ENCODE measurements at regions not wholly inside any gene's neighbourhood (a gene's known extent, or its start where the extent isn't known, plus 50 kb on each side); places are given as distances from the start of the nearest gene placed in this dataset.

DNA sequence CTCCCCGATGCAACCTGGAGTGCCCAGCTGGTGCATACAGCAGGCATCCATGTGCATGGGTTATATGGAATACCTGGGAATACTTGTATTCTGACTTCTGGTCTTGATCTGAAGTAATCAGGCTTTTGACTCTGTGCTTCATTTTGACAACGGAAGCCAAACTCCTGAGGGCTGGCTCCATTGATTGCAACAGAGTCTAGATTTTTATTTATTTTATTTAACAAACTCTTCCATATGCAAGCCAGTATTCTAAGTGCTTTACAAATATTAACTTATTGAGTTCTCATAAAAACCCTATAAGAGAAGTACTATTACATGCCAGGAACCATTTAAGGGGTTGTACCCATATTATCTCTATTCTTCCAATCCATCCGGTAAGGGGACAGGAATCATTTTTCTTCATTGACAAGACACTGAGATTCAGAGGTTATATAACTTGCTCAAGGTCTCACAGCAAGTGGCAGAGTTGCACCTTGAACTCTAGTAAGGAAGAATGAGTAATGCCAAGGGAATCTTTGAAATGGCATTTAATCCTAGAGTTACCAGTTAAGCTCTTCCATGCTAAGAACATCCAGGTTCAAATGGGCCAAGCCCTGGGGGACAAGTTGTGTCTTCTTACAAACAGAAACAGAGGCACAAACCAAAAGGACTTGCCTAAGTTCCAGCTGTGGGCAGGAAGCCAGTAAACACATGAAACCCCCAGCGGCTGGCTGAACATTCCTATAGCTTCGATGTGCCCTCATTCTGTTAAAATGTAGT, 241.0 kb downstream of the WDR11 start:
- no peaks in the 10 kb centered on the region for H3K36me3 ChIP-seq (ENCODE audit: insufficient read depth, low read length)
- H3F3A ChIP-seq (ENCODE audit: low read depth), result no peaks in the 10 kb centered on the region
- no peaks in the 10 kb centered on the region for H3K27me3 ChIP-seq (ENCODE audit: insufficient read depth, low read length, poor library complexity, severe bottlenecking)
- H3K4me1 ChIP-seq (ENCODE audit: insufficient read depth, low read length, poor library complexity, severe bottlenecking), result no peaks in the 10 kb centered on the region
- H3K9me2 ChIP-seq (replicated peaks; ENCODE audit: low read depth, low read length), result no peaks in the 10 kb centered on the region
- no peak overlapping the region for H2AFZ ChIP-seq (ENCODE audit: low read length)
- H3K4me2 ChIP-seq (ENCODE audit: low read depth, low read length, poor library complexity, severe bottlenecking), result no peak overlapping the region
- H3K4me3 ChIP-seq (ENCODE audit: low read length, poor library complexity, severe bottlenecking), result no peak overlapping the region
- TF ChIP-seq EZH2phosphoT487 (IDR thresholded peaks at IDR 0.05; ENCODE audit: borderline replicate concordance), result no peak
- H3K79me2 ChIP-seq (ENCODE audit: insufficient read depth, low read length), result no peaks in the 10 kb centered on the region
- H3K9ac ChIP-seq (ENCODE audit: low read depth, low read length, poor library complexity, severe bottlenecking), result no peak overlapping the region
- no peaks in the 10 kb centered on the region for H3K9me3 ChIP-seq (ENCODE audit: insufficient read depth, low read depth, low read length)
- no peaks in the 10 kb centered on the region for H4K20me1 ChIP-seq (ENCODE audit: insufficient read depth, low read length, poor library complexity, severe bottlenecking)

DNA sequence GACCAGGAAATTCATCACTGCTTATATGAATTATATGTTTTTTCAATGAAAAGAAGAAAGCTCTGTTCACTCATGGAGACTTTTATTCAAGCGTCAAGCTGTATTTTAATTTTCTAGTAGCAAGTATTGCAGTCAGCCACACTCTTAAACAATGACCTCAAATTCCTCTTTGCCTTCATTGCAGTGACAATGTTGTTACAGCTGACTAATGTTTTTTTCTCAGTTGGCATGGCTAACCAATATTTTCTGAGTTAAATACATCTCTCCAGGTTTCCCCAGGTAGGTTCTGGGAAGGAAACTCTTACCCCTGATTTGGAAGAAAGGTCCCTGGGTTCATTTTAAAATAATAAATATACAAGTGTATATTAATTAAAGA, 241.5 kb downstream of the WDR11 start:
- Histone ChIP-seq H3K79me2 (ENCODE audit: insufficient read depth, low read length) (no peaks in the 10 kb centered on the region), H3K27me3 (ENCODE audit: insufficient read depth, low read length, poor library complexity, severe bottlenecking) (no peaks in the 10 kb centered on the region), H4K20me1 (ENCODE audit: insufficient read depth, low read length, poor library complexity, severe bottlenecking) (no peaks in the 10 kb centered on the region), H3K4me1 (ENCODE audit: insufficient read depth, low read length, poor library complexity, severe bottlenecking) (no peaks in the 10 kb centered on the region), H3K36me3 (ENCODE audit: insufficient read depth, low read length) (no peaks in the 10 kb centered on the region), H3K4me3 (ENCODE audit: low read length, poor library complexity, severe bottlenecking) (no peak overlapping the region), H3K4me2 (ENCODE audit: low read depth, low read length, poor library complexity, severe bottlenecking) (no peak overlapping the region), H3F3A (ENCODE audit: low read depth) (no peaks in the 10 kb centered on the region), H2AFZ (ENCODE audit: low read length) (no peak overlapping the region), H3K9me2 (replicated peaks; ENCODE audit: low read depth, low read length) (no peaks in the 10 kb centered on the region), H3K9me3 (ENCODE audit: insufficient read depth, low read depth, low read length) (no peaks in the 10 kb centered on the region), H3K9ac (ENCODE audit: low read depth, low read length, poor library complexity, severe bottlenecking) (no peak overlapping the region)
- no peak for TF ChIP-seq CTCF (conservative IDR thresholded peaks at IDR 0.05; ENCODE audit: low read length)
- TF ChIP-seq EZH2phosphoT487 (IDR thresholded peaks at IDR 0.05; ENCODE audit: borderline replicate concordance), result no peak

DNA sequence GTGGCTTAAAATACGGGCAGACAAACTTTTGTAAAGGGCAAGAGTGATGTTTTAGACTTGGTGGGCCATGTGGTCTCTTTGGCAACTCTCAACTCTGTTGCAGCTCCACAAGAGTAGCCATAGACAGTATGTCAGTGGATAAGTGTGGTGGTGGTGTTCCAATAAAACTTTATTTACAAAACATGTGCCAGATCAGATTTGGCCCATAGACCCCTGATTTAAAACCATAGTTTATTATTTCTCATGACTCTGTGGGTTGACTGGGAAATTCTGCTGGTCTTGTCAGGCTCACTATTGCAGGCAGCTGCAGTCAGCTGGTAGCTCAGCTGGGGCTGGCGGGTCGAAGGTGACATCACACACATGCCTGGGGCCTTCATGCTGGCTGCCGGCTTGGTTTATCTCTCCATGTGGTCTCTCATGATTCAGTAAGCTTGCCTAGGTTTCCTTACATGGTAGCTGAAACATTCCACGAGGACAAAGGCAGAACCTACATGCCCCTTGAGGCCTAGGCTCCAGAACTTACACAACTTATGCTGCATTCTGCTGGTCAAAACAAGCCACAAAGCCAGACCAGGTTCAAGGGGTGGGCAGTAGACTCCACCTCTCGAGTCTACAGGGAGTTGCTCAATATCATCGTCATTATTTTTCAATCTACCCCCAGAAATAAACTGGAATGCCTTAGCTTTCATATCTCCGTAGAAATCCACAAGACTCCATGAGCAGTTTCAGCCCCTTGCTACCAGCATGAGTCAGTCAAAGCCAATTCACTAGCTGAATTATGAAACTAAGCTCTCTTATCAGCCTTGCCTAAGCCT, 245.7 kb downstream of the WDR11 start:
- no peaks in the 10 kb centered on the region for H3K9me3 ChIP-seq (ENCODE audit: insufficient read depth, low read depth, low read length)
- no peak overlapping the region for H3K9ac ChIP-seq (ENCODE audit: low read depth, low read length, poor library complexity, severe bottlenecking)
- no peak overlapping the region for H3K4me2 ChIP-seq (ENCODE audit: low read depth, low read length, poor library complexity, severe bottlenecking)
- no peaks in the 10 kb centered on the region for H3K79me2 ChIP-seq (ENCODE audit: insufficient read depth, low read length)
- TF ChIP-seq EZH2phosphoT487 (IDR thresholded peaks at IDR 0.05; ENCODE audit: borderline replicate concordance) (no peak), CTCF (conservative IDR thresholded peaks at IDR 0.05; ENCODE audit: low read length) (no peak)
- no peak overlapping the region for H3K4me3 ChIP-seq (ENCODE audit: low read length, poor library complexity, severe bottlenecking)
- no peaks in the 10 kb centered on the region for H3K4me1 ChIP-seq (ENCODE audit: insufficient read depth, low read length, poor library complexity, severe bottlenecking)
- H2AFZ ChIP-seq (ENCODE audit: low read length), result no peak overlapping the region
- no peaks in the 10 kb centered on the region for H3K36me3 ChIP-seq (ENCODE audit: insufficient read depth, low read length)
- H4K20me1 ChIP-seq (ENCODE audit: insufficient read depth, low read length, poor library complexity, severe bottlenecking), result no peaks in the 10 kb centered on the region
- no peaks in the 10 kb centered on the region for H3K9me2 ChIP-seq (replicated peaks; ENCODE audit: low read depth, low read length)
- H3K27me3 ChIP-seq (ENCODE audit: insufficient read depth, low read length, poor library complexity, severe bottlenecking), result no peaks in the 10 kb centered on the region
- no peaks in the 10 kb centered on the region for H3F3A ChIP-seq (ENCODE audit: low read depth)
